IPS DF 6.9 (cell line): ENCODE measurements at regions not wholly inside any gene's neighbourhood (a gene's known extent, or its start where the extent isn't known, plus 50 kb on each side); places are given as distances from the start of the nearest gene placed in this dataset.

ENCODE experiments used
- DNase-seq: peaks from one replicate; pipeline ENCODE4 v3.0.0-alpha.2; 2013; ENCODE audit warnings: low read depth, low spot score
- H3K27ac ChIP-seq: one replicate; pipeline ENCODE4 v1.5.1; 2013; ENCODE audit warnings: low read length, control low read depth
- H3K27me3 ChIP-seq: 2 replicates; pipeline ENCODE4 v1.6.1; 2013; ENCODE audit warnings: mild to moderate bottlenecking, low read length; ENCODE audit not compliant: control insufficient read depth, insufficient read depth
- H3K36me3 ChIP-seq: 2 replicates; pipeline ENCODE4 v1.6.1; 2013; ENCODE audit warnings: low read length; ENCODE audit not compliant: control insufficient read depth, insufficient read depth
- H3K4me1 ChIP-seq: 2 replicates; pipeline ENCODE4 v1.6.1; 2013; ENCODE audit warnings: low read length; ENCODE audit not compliant: control insufficient read depth, insufficient read depth
- H3K4me3 ChIP-seq: 2 replicates; pipeline ENCODE4 v1.5.1; 2013; ENCODE audit warnings: mild to moderate bottlenecking, low read length
- H3K9me3 ChIP-seq: 2 replicates; pipeline ENCODE4 v1.6.1; 2013; ENCODE audit warnings: low read length, inconsistent platforms; ENCODE audit not compliant: control insufficient read depth, insufficient read depth
- WGBS: extraction: QIAGEN DNeasy Blood & Tissue Kit; methylation state at CpG from one replicate; pipeline ENCODE4 v1.1.7; 2013; ENCODE audit warnings: mixed read lengths, missing lambda C conversion rate; ENCODE audit not compliant: insufficient read length, insufficient coverage; 5-methylcytosine and 5-hydroxymethylcytosine counted together

DNA sequence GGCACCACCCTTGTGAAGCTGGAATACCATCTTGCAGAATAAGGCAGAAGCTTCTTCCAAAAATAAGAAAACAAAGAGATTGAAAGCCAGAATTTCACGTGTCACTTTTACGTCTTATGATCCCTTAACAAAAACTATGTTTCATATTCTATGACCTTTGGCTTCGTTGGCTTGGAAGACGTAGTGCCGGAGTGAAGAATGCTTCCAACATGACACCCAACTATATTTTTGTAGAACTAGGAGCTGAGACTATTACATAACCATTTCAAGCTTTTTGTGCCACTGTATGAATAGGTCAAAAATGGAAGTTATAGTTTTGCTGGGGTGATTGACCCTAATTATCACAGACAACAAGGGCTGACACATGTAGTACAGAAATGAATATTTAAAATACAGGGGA is 996.2 kb downstream of the ADGRL3 start:
- Histone ChIP-seq H3K4me1 (no peaks in the 10 kb centered on the region), H3K27me3 (no peaks in the 10 kb centered on the region), H3K27ac (no peak overlapping the region), H3K9me3 (no peaks in the 10 kb centered on the region), H3K4me3 (no peak overlapping the region), H3K36me3 (no peaks in the 10 kb centered on the region)
- no peak for DNase-seq
- no CpG with 5 or more reads among the region's 5 CpGs for WGBS

DNA sequence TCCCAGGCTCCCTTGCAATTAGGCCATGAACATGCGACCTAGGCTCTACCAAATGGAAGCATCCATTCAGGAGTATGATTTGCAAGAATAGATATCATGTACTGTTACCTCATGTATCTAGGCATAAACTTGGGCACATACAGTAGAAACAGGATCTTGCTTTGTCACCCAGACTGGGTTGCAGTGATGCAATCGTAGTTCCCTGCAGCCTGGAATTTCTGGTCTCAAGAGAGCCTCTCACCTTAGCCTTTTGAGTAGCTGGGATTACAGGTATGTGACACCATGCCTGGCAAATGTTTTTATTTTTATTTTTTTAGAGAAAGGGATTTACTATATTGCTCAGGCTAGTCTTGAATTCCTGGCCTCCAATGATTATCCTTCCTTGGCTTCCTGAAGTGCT is 994.2 kb downstream of the ADGRL3 start:
- Histone ChIP-seq H3K4me3 (no peak overlapping the region), H3K27ac (no peak overlapping the region), H3K36me3 (no peaks in the 10 kb centered on the region), H3K9me3 (no peaks in the 10 kb centered on the region), H3K4me1 (no peaks in the 10 kb centered on the region), H3K27me3 (no peaks in the 10 kb centered on the region)
- DNase-seq, result no peak
- WGBS, result no CpG with 5 or more reads among the region's 2 CpGs

GRCh38 chr4:62193761-62194160 is 993.6 kb downstream of the ADGRL3 start:
- Histone ChIP-seq H3K4me3 (no peak overlapping the region), H3K27me3 (no peaks in the 10 kb centered on the region), H3K9me3 (no peaks in the 10 kb centered on the region), H3K27ac (no peak overlapping the region), H3K4me1 (no peaks in the 10 kb centered on the region), H3K36me3 (no peaks in the 10 kb centered on the region)
- DNase-seq, result no peak
- no CpG with 5 or more reads among the region's 3 CpGs for WGBS

DNA sequence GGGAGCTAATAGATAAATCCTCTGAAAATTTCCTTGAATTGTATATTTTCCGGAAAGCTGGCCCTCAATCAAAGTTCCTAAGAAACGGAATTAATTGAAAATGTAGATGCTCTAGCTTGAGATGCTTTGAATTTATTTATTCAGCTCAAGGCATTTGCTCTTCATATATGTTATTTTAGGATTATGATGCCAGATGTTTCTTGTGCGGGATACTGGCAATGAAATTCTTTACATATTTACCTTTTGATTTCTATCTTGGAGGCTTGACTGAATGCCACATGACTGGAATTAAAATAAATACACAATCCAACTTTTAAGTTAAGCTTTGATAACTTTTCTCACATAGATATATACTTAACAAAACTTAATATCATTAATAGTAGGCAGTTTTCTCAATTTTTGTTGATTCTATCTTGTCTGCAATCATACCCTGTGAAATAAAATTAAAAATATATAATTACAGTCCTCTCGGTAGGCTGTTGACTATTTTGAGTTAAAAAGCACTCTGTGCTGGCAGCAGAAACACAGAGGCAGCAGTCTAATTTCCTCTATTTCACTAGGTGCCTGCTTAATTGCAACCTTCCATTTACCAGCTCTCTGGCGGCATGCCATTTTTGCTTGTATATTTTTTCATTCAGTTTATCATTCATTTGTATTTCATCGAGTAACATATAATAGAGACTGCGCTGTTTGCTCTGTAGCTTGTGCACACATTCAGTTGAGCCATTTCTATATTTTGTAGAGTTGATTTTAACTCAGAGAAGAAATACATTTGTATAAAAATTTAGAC is 991.5 kb downstream of the ADGRL3 start:
- Histone ChIP-seq H3K4me3 (no peak overlapping the region), H3K27ac (no peak overlapping the region), H3K9me3 (no peaks in the 10 kb centered on the region), H3K36me3 (no peaks in the 10 kb centered on the region), H3K4me1 (no peaks in the 10 kb centered on the region), H3K27me3 (no peaks in the 10 kb centered on the region)
- WGBS, result no CpG with 5 or more reads among the region's 7 CpGs
- no peak for DNase-seq

DNA sequence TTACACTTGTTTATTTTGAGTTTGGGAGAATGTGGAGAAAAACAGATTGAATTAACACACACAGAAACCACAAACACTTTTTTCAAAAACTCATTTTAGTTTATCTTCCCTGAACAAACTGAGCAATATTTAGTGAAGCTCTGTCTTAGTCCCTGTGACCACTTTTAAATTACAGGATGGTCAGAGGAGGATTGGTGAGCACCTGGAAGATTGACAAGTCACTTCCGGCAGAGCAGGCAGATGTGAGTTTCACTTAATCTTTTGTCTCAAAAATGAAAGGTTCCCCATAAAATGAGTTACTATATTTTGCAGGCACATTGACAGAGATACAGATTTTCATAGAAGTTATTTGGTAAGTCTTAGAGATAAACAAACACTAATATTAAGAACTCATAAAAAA is 970.1 kb downstream of the ADGRL3 start:
- Histone ChIP-seq H3K27me3 (no peaks in the 10 kb centered on the region), H3K4me3 (no peak overlapping the region), H3K36me3 (no peaks in the 10 kb centered on the region), H3K4me1 (no peaks in the 10 kb centered on the region; the same call in 1 of the 2 replicates), H3K27ac (no peak overlapping the region), H3K9me3 (no peaks in the 10 kb centered on the region)
- no peak for DNase-seq
- WGBS, result no CpG with 5 or more reads among the region's 1 CpG

GRCh38 chr4:62168681-62169080 is 968.6 kb downstream of the ADGRL3 start:
- Histone ChIP-seq H3K4me1 (no peaks in the 10 kb centered on the region), H3K4me3 (no peak overlapping the region), H3K36me3 (no peaks in the 10 kb centered on the region), H3K9me3 (no peaks in the 10 kb centered on the region), H3K27me3 (no peaks in the 10 kb centered on the region), H3K27ac (no peak overlapping the region)
- DNase-seq, result no peak
- WGBS, result no CpG with 5 or more reads among the region's 1 CpG

- Histone ChIP-seq H3K4me3 (no peak overlapping the region), H3K27ac (no peak overlapping the region), H3K4me1 (no peaks in the 10 kb centered on the region), H3K9me3 (no peaks in the 10 kb centered on the region), H3K36me3 (no peaks in the 10 kb centered on the region), H3K27me3 (no peaks in the 10 kb centered on the region)
- WGBS, result no CpG with 5 or more reads among the region's 1 CpG
- DNase-seq, result no peak
Measured at GRCh38 chr4:62162606-62163005, 962.5 kb downstream of the ADGRL3 start.

GRCh38 chr4:62161446-62161845 is 961.3 kb downstream of the ADGRL3 start:
- WGBS, result no CpG with 5 or more reads among the region's 2 CpGs

GRCh38 chr4:62159876-62160275 is 959.8 kb downstream of the ADGRL3 start:
- H3K4me1 ChIP-seq, result no peaks in the 10 kb centered on the region
- no peak for DNase-seq
- no peak overlapping the region for H3K27ac ChIP-seq
- H3K4me3 ChIP-seq, result no peak overlapping the region
- no peaks in the 10 kb centered on the region for H3K36me3 ChIP-seq
- WGBS, result no CpG with 5 or more reads among the region's 4 CpGs
- H3K27me3 ChIP-seq, result no peaks in the 10 kb centered on the region
- no peaks in the 10 kb centered on the region for H3K9me3 ChIP-seq

More at GRCh38 chr4:62161446-62161845, 961.3 kb downstream of the ADGRL3 start:
- Histone ChIP-seq H3K4me1 (no peaks in the 10 kb centered on the region), H3K36me3 (no peaks in the 10 kb centered on the region), H3K27ac (no peak overlapping the region), H3K27me3 (no peaks in the 10 kb centered on the region), H3K9me3 (no peaks in the 10 kb centered on the region), H3K4me3 (no peak overlapping the region)
- no peak for DNase-seq

DNA sequence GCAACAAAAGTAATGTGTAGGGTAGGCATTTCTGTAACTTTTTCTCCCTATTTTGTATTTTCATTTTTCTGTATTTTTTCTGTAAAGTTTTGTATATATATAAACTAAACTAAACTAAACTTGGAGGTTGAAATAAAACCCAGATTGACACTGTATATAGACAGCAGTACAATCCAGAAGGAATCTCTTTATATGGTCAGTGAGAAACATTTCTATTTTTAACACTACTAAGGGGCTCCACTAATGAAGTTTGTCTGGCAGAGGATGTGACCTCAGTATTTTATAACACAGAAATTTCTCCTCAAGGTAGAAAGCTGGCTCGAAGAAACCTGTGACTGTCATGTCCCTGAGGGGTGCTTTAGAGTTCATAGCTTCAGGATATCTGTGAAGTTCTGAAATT is 959.2 kb downstream of the ADGRL3 start:
- DNase-seq, result no peak
- Histone ChIP-seq H3K9me3 (no peaks in the 10 kb centered on the region), H3K27ac (no peak overlapping the region), H3K4me3 (no peak overlapping the region), H3K4me1 (no peaks in the 10 kb centered on the region), H3K27me3 (no peaks in the 10 kb centered on the region), H3K36me3 (no peaks in the 10 kb centered on the region)
- WGBS, result no CpG with 5 or more reads among the region's 1 CpG

DNA sequence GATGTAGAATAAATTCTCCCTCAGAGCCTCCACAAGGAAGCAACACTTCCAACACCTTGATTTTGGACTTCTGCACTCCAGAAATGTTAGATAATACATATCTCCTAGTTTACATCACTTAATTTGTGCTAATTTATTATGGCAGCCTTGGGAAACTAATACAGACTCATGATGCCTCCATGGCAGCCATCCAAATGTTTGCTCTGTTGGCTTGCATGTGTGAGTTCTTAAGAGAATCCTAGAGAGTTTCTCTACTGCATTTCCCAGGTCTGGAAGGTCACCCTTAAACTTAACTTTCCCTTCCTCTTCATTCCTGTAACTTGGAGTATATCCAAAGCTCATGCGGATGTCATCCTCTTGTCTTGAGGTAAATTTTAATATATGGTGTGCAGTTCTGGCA is 956.1 kb downstream of the ADGRL3 start:
- Histone ChIP-seq H3K36me3 (no peaks in the 10 kb centered on the region), H3K9me3 (no peaks in the 10 kb centered on the region), H3K27ac (no peak overlapping the region), H3K4me3 (no peak overlapping the region), H3K4me1 (no peaks in the 10 kb centered on the region), H3K27me3 (no peaks in the 10 kb centered on the region)
- no CpG with 5 or more reads among the region's 1 CpG for WGBS
- no peak for DNase-seq
